ENCODE measurements at regions not wholly inside any gene's neighbourhood (a gene's known extent, or its start where the extent isn't known, plus 50 kb on each side); places are given as distances from the start of the nearest gene placed in this dataset.
"Not testable (repeated sequence)": the region's sequence is repeated elsewhere in the genome, so short reads cannot be mapped to it uniquely, and the experiment has no call there.

GRCh38 chr3:185306286-185306685 lies 52.4 kb upstream of the EHHADH start:
- not testable (repeated sequence) for DNase-seq

DNA sequence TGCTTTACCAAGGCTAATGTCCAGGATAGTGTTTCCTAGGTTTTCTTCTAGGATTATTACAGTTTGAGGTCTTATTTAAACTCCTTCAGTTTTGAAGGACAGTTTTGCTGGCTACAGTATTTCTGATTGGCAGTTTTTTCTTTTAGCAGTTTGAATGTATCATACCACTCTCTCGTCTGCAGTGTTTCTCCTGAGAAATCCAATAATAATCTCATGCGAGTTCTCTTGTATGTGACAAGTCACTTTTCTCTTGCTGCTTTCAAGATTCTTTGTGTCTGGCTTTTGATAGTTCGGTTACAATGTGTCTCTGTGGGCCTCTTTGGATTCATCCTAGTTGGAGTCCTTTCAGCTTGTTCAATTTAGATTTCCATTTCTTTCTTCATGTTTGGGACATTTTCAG lies 53.0 kb upstream of the EHHADH start:
- DNase-seq = no peak

GRCh38 chr3:185308126-185308754 lies 54.4 kb upstream of the EHHADH start:
- DNase-seq = peak; percentile 59 to 74

DNA sequence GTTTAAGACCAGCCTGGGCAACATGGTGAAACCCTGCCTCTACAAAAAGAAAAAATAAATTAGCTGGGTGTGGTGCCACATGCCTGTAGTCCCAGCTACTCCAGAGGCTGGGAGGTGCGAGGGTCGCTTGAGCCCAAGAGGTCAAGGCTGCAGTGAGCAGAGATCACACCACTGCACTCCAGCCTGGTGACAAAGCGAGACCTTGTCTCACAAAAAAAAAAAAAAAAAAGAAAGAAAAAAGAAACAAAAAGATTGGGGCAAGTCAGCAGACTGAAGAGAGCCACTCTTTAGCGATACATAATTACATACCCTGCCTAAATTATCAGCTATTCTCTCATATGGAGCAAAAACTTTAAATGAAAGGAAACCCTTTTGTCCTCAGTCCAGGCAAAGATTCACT lies 53.6 kb upstream of the MAP3K13 start:
- no peak for DNase-seq

DNA sequence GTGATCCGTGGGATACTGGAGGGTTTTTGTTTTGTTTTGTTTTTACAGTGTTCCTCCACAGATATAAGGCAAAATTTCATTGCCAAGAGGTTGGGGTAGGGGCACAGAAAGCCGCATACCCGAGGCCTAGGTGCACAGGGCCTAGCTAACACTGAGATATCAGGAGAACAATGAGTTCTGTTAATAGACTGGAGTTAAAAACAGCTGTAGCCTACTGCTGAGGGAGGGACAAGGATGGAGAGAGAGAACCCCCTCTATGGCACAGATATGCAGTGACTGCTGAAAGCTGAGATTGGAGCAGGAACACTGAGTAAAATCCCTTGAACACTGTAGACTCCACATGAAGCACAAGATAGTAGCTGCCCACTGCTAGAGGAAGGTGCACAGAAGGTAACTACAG lies 53.1 kb upstream of the MAP3K13 start:
- no peak for DNase-seq

- DNase-seq = no peak
These were observed 50.9 kb upstream of the MAP3K13 start for GRCh38 chr3:185311991-185312390.
